ENCODE measurements at regions not wholly inside any gene's neighbourhood (a gene's known extent, or its start where the extent isn't known, plus 50 kb on each side); places are given as distances from the start of the nearest gene placed in this dataset.

- Histone ChIP-seq H3K27ac (ENCODE audit: insufficient read depth, low read length) (no peak overlapping the region), H2BK5ac (ENCODE audit: low read depth, low read length, poor library complexity, severe bottlenecking) (no peak overlapping the region), H3K18ac (ENCODE audit: low read depth, low read length) (no peak overlapping the region), H4K8ac (ENCODE audit: low read depth in 2 of 2, low read length in 2 of 2) (no peak overlapping the region), H2BK120ac (ENCODE audit: low read depth, low read length) (no peak overlapping the region), H3K56ac (ENCODE audit: extremely low read depth, insufficient read depth, low read length) (no peak overlapping the region), H3K27me3 (ENCODE audit: control insufficient read depth, insufficient read depth, low read length) (peaks cover 13% of the 10 kb centered on the region), H2AK9ac (replicated peaks; ENCODE audit: low read depth, low read length, poor library complexity) (no peak overlapping the region), H2AK5ac (ENCODE audit: low read depth, low read length) (no peak overlapping the region), H3K9me1 (ENCODE audit: insufficient read depth, low read length) (no peaks in the 10 kb centered on the region), H3K4me2 (ENCODE audit: low read depth, low read length) (no peak overlapping the region), H2BK15ac (ENCODE audit: low read depth, low read length) (no peak overlapping the region), H3K4me1 (ENCODE audit: control insufficient read depth, insufficient read depth, low read length) (no peaks in the 10 kb centered on the region), H4K20me1 (ENCODE audit: insufficient read depth, low read length) (no peaks in the 10 kb centered on the region), H3K36me3 (ENCODE audit: control insufficient read depth, insufficient read depth, low read length) (no peaks in the 10 kb centered on the region), H4K91ac (ENCODE audit: insufficient read depth, low read depth, low read length) (no peak overlapping the region), H3K9ac (ENCODE audit: low read depth, low read length) (no peak overlapping the region), H2AFZ (replicated peaks; ENCODE audit: low read length, poor library complexity) (no peak overlapping the region), H3K4ac (ENCODE audit: low read depth, low read length) (no peak overlapping the region), H3K4me3 (ENCODE audit: insufficient read depth, low read depth, low read length) (no peak overlapping the region), H3K23ac (ENCODE audit: low read depth, low read length) (no peak overlapping the region), H2BK20ac (ENCODE audit: low read depth, low read length) (no peak overlapping the region), H4K5ac (ENCODE audit: low read depth, low read length) (no peak overlapping the region), H3K9me3 (ENCODE audit: control insufficient read depth, insufficient read depth, low read length) (no peaks in the 10 kb centered on the region), H3K14ac (replicated peaks; ENCODE audit: low read depth, low read length) (no peak overlapping the region), H3K79me1 (ENCODE audit: low read depth in 1 of 2, low read length in 2 of 2) (no peaks in the 10 kb centered on the region)
- TF ChIP-seq RCOR1 (IDR thresholded peaks at IDR 0.05; ENCODE audit: insufficient replicate concordance, low read length) (no peak), CEBPB (IDR thresholded peaks at IDR 0.05; ENCODE audit: low read depth, low read length) (no peak), RFX5 (IDR thresholded peaks at IDR 0.05; ENCODE audit: low read depth, low read length) (no peak), USF2 (IDR thresholded peaks at IDR 0.05; ENCODE audit: low read depth, low read length) (no peak; the same call in 1 of the 2 replicates), RAD21 (IDR thresholded peaks at IDR 0.05; ENCODE audit: low read length) (no peak), NFE2L2 (IDR thresholded peaks at IDR 0.05; ENCODE audit: low read depth, low read length) (no peak), FOS (IDR thresholded peaks at IDR 0.05; ENCODE audit: low read depth, low read length) (no peak), BHLHE40 (IDR thresholded peaks at IDR 0.05; ENCODE audit: low read depth, low read length) (no peak), MAFK (IDR thresholded peaks at IDR 0.05; ENCODE audit: low read depth, low read length) (no peak), MAZ (IDR thresholded peaks at IDR 0.05; ENCODE audit: borderline replicate concordance, low read depth, low read length) (no peak), MXI1 (IDR thresholded peaks at IDR 0.05; ENCODE audit: borderline replicate concordance, low read depth, low read length) (no peak), CTCF (conservative IDR thresholded peaks at IDR 0.05; ENCODE audit: low read depth, low read length) (no peak), CHD1 (IDR thresholded peaks at IDR 0.05; ENCODE audit: low read depth, low read length) (no peak), SMC3 (IDR thresholded peaks at IDR 0.05; ENCODE audit: low read depth, low read length) (no peak), POLR2A (IDR thresholded peaks at IDR 0.05; ENCODE audit: low read depth, low read length) (no peak), ELK1 (IDR thresholded peaks at IDR 0.05; ENCODE audit: borderline replicate concordance, low read depth, low read length) (no peak)
- POLR2A ChIA-PET (ENCODE audit: unreplicated experiment), result no interaction called here
- DNase-seq (peak; percentile 15), ATAC-seq (ENCODE audit: low read depth) (no peak)
- BruUV-seq (replicated peaks), result no TSS peak
- intact Hi-C loops (cut with micrococcal nuclease), result no loop called here
- dilution Hi-C loops (cut with HindIII; ENCODE audit: low sequenced_read_pairs, unreplicated experiment), result no loop called here
- WGBS, 2 experiments (ENCODE audit: extremely low coverage in 2 of 2, insufficient read length in 1 of 2), result no CpG with 5 or more reads among the region's 3 CpGs
- in situ Hi-C loops (cut with MboI; ENCODE audit: low sequenced_read_pairs), result no loop called here
- CTCF ChIA-PET, result no interaction called here
Observed at GRCh38 chr9:109683521-109683920, 96.5 kb upstream of the PALM2AKAP2 start.

Data from IMR-90 (cell line).